ENCODE measurements at regions not wholly inside any gene's neighbourhood (a gene's known extent, or its start where the extent isn't known, plus 50 kb on each side); places are given as distances from the start of the nearest gene placed in this dataset.
"Not testable (repeated sequence)": the region's sequence is repeated elsewhere in the genome, so short reads cannot be mapped to it uniquely, and the experiment has no call there.

DNA sequence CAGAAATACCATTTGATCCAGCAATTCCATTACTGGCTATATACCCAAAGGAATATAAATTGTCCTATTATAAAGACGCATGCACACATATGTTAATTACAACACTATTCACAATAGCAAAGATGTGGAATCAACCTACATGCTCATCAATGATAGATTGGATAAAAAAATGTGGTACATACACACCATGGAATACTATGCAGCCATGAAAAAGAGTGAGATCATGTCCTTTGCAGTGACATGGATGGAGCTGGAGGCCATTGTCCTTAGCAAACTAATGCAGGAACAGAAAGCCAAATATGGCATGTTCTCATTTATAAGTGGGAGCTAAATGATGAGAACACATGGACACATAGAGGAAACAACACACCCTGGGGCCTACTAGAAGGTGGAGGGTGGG, 78.3 kb upstream of the EED start:
- DNase-seq = not testable (repeated sequence)

- no peak for DNase-seq
Measured at GRCh38 chr11:86164106-86164505, 80.4 kb upstream of the EED start.

GRCh38 chr11:86163221-86163876, 81.2 kb upstream of the EED start:
- not testable (repeated sequence) for DNase-seq

DNA sequence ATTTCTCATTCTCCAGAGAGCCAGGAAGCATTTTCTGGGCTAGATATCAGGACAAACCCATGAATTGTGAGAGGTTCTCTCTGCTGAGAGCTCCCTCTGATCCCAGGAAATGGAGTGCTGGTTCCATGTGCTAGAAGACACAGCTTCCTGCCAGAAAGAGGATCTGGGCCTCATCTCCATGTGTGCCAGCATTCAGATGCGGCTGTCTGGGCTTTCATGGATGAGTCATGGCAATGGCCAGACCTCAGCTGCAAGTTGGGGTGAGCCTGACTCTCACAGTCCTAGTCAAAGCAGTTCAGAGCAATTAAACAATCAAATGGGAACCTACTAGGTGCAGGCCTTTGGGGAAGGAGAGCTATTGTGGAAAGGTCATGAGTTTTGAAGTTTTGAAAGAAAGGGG, 82.3 kb upstream of the EED start:
- no peak for DNase-seq

DNA sequence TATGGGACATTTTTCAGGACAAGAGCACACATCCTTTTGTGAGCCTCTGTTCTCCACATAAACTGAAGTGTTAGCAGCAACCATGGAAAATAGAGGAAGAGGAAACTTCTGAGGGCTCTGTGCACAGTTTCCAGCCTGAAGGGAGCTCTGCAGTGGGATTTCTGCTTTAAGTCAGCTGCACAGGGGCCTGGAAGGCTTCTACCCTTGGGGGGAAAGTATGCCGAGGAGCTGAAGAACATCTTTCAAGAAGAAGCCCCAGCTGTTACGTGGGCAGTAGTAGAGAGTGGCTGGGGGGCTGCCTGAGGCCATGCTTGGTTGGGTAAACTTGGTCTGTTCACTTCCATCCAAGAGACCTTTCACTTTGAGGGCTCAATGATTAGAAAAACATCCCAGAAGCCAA, 82.7 kb upstream of the EED start:
- DNase-seq = no peak

DNA sequence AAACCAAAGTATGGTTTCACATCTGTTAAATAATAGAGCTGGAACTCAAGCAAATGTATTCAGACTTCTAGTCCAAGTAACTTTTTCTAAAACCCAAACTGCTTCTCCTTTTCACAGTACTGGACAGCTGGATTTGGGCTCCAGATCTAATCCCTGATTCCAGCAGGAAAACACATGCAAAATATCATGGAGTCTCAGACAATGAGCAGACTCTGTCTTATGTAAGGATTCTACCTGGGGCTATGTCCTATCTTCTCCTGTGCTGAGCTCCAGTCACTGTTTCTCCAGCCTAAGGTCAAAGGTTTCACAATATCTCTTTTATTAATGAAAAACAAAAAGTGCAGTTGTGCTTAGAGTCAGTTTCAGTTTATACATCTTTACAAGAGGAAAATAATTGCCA, 83.2 kb upstream of the EED start:
- peak; percentile 10 for DNase-seq

GRCh38 chr11:86160541-86161149, 83.9 kb upstream of the EED start:
- DNase-seq = peak; percentile 20

DNA sequence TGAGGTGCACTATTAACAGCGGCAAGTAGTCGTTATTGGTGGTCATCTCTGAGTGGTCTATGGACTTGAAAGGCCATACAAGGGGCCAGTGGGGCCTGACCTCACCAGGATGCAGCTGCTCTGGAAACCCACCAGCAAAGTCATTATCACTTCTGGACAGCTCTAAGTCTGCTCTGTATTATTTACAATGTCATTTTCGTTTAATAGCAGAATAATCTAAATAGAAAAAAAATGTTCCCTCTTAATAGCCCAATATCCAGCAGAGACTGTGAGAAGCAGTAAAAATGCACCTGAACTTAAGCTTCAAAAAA, 85.0 kb upstream of the EED start:
- DNase-seq = no peak

- DNase-seq = no peak
Measured at GRCh38 chr11:86158704-86159580, 85.6 kb upstream of the EED start.

GRCh38 chr11:86157797-86158378, 86.7 kb upstream of the EED start:
- no peak for DNase-seq

DNA sequence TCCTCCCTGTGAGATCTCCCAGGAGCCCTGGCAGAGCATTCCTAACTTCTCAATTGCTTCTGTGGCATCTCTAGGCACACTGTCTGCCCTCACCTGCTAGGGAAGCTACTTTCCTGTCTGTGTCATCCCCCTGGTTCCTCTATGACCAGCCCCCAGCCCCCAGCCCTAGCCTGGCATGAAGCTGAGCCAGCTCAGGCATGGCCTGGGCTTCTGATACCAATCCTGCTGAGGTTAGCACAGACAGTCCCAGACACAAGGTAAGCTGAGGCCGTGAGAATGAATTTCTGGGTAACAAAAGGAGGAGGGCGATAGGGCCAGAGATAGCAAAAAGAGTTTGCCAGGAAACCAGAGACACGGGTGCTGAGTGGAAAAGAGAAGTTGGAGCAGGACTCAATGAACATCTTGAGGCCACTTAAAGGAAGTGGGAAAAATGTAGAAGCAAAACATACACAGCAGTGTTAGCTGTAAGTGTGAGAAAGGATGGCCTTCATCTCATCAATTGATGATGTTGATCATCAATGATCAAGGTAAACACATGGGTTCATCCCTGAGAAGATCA, 87.6 kb upstream of the PICALM start:
- DNase-seq = no peak

GRCh38 chr11:86155200-86155844, 86.4 kb upstream of the PICALM start:
- DNase-seq = no peak

GRCh38 chr11:86153439-86153838, 84.6 kb upstream of the PICALM start:
- no peak for DNase-seq

GRCh38 chr11:86152901-86153300, 84.0 kb upstream of the PICALM start:
- no peak for DNase-seq

DNA sequence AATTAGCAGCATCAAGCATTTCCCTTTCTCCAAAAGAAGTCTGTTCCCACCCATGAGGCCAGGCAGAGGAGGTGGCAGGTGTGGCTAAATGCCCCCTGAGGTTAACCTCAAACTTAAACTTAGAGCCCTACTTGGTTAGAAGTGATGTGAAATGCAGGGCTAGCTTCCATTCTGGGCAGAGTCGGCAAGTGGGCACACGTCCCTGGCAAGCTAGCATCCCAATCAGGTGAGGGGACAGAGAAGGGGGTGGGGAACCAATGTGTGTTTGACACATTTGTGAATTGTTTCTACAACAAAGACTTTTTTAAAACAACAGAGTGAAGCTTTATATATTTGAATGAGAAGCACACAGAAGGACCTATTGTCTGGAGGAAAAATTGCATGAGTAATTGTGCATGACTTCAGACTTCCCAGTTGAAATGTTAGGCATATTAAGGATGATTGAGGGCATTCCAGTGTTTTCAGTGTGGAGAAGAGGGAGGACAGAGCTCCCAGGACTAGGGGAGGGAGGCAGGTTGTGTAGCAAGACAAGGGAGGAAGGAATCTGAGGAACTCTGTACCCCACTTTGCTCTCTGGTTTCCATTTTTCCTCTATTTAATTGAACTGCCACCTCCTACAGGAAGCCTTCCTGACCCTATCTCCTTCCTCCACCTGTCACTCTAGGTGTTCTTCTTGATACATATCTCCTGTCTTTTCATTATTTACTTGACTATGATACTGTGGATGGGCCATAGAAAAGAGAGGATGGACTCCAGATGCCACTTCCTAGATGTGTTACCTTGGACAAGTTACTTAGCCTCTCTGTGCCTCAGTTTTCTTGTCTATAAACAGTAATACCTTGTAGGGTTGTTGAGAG, 83.3 kb upstream of the PICALM start:
- DNase-seq = no peak

DNA sequence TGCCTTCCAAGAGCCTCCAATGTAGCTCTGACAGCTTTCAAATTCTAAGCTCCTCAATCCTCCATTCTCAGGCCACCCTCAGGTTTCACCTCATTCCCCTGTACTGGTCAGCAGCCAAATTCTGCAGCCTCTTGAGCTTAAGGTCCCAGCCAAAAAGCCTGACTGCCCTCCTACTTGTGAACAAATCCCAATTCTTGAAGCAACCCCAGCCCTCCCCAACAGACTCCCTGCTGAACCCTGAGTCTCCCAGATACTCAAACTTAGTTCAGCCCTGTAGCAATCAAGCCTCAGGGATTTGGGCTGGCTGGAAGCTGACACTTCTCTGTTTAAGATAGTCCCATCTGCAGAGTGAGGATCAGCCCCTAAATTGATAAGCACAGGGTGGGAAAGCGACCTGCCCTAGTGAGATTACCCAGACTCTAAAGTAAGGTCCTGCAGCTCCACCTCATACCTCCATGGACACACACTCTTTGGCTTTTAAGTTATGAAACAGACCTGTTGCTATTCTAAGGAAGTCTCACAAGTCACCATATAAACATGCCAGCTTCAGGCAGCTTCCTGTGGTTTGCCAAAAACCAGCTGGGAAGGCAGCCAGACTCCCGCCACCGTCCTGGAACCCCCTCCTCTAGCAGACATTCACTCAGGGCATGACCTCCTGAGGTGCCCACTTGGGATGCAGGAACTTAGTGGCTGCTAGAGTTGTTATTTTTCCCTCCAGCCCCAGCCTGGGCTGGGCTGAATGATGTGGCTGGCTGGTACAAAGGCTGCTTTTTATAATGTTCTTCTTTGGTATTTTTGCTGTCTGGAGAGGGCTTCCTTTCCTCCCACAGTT, 82.5 kb upstream of the PICALM start:
- DNase-seq = peak; percentile 15

GRCh38 chr11:86150847-86151173, 81.9 kb upstream of the PICALM start:
- DNase-seq = no peak

- no peak for DNase-seq
Measured at GRCh38 chr11:86149792-86150191, 80.9 kb upstream of the PICALM start.

- DNase-seq = no peak
Measured at GRCh38 chr11:86148345-86148747, 79.5 kb upstream of the PICALM start.

GRCh38 chr11:86147004-86147403, 78.1 kb upstream of the PICALM start:
- DNase-seq = no peak

Measured in NCI-H82 (cell line).